Cardiac fibroblast (primary cell): ENCODE measurements at regions not wholly inside any gene's neighbourhood (a gene's known extent, or its start where the extent isn't known, plus 50 kb on each side); places are given as distances from the start of the nearest gene placed in this dataset.

Experiments
- DNase-seq, 2 donors: peaks; one replicate each; pipeline versions ENCODE4 v3.0.0 to v3.0.0-alpha.2; 2010; ENCODE audit warnings: low read depth in 2 of 2
- H3K4me3 ChIP-seq, 2 donors: replicated peaks in 1 of 2; 1 replicate in 1 of 2; 2 replicates in 1 of 2; pipeline ENCODE4 v1.5.1; 2011; ENCODE audit warnings: low read depth in 2 of 2, low read length in 2 of 2, mild to moderate bottlenecking in 2 of 2, moderate library complexity in 1 of 2
- CTCF ChIP-seq: IDR thresholded peaks from one replicate; pipeline ENCODE4 v1.5.1; 2011; ENCODE audit warnings: low read depth, mild to moderate bottlenecking, low read length, inconsistent platforms

DNA sequence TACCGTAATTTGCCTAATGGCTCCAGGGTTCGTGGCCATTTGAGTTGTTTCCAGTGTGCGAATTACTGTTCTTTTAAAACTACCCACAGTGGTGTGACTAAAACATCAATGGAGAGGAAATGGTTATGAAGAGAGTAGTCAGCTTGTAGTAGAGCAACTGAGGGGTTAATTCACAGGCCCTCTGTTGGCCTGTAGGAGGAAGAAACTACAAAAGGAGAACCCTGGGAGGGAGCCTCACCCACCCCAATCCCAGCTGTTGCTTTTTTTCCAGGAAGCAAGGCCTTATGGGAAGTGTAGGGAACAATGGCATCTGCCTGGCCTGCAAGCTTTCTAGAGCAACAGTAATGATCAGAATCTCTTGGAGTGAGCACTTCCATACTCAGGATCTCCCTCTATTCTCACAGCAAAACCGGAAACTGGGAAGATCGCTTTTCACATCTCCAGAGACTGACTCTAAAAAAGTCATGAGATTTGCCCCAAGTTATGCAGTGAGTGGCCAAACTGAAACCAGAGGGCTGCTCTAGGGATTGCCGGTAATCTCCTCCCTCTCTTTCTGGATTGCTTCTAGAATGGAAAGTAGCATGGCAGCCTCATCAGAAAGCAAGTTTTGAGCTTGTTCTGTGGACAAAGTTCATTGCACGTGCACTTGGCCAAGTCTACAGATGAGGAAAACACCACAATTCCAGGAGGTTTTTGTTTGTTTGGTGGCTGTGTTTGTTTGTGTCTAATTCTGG lies 125.3 kb upstream of the PWP1 start:
- TF ChIP-seq CTCF: no peak
- no peak for DNase-seq
- H3K4me3 ChIP-seq: no peak overlapping the region

DNA sequence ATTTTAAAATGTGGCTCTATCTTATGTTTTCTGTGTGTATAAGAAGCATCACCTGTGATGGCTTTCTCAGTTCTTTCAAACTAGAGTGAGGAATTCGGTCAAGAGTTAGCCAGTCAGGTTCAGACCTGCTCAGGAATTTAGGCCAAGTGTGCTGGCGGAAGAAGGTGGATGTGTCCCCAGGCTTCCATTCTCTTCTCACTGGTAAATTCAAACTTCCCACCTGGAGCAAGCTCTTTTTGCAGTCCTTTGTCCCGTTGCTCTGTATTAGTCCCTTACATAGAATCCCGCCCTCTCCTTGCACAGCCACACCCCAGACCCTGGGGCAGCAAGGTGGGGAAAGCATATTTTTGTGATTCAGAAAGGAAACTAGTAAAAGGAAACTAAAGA lies 124.7 kb upstream of the PWP1 start:
- DNase-seq: no peak
- H3K4me3 ChIP-seq: no peak overlapping the region
- no peak for TF ChIP-seq CTCF

DNA sequence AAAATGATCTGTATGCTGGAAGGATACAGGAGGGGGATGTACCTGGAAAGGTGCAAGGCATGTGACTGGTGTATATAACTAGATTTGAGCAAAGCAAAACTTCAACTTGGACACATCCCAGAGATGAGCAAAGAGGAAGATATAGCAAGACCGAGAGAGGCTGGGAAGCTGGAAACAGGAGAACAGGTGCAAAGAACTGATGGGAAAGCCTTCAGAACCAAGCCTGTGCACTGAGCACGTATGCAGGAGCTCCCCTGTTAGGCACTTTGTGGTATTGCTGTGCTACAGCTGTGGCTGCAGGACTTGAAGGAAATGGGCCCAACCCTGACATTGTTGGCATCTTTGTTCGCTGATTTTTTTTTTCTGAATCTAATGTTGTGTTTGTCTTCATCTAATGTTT lies 120.7 kb upstream of the PWP1 start:
- no peak overlapping the region for H3K4me3 ChIP-seq
- DNase-seq: peak in 1 of 2 donors; percentile 44
- peak; percentile 54 for TF ChIP-seq CTCF

DNA sequence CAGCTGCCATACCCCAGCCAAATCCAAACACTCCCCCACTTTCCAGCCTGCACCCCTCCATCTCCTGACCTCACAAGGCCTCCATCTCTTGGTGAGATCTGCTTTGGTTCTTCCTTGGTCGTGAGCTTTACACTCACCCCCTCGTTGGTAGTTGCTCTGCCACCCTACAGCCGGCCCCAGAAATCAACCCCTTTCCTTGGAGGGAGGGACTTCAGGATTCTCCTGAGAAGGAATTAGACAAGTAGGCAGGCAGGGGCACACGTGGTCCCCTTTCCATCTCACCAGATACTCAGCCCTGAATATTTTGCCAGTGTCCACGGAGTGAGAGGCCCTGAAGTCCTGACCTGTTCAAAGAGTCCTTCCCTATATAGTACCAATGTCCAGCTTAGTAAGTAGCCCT lies 120.0 kb upstream of the PWP1 start:
- TF ChIP-seq CTCF: no peak
- H3K4me3 ChIP-seq: no peak overlapping the region
- DNase-seq: no peak

DNA sequence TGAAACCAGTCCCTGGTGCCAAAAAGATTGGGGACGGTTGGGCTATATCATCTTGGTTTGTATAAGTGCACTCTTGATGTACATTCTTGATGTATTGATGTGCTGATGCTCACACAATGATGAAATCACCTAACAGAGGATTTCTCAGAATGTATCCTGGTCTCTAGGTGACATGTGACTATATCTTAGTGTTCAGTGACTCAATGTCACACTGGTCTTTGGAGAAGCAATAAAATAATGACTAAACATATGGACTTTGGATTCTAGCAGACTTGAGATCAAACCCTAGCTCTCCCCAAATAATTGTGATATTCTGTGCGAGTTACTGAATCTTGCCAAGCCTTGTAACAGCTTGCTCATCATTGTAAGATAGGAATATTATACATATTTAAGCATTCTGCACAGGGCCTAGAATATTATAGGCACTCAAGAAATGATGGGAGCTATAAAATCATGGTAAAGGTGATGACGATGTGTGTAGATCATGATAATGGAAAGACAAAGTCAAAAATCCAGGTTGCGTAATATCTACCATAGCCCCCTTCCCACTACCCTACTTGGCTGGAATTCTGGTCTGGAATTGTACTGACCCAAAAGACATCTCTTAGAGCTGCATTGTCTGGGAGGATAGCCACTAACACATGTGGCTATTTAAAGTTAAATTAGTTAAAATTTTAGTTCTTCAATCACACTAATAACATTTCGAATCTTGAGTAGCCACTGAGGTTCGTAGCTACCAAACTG lies 117.6 kb upstream of the PWP1 start:
- DNase-seq: no peak
- no peak overlapping the region for H3K4me3 ChIP-seq
- TF ChIP-seq CTCF: no peak

GRCh38 chr12:107568718-107569117 lies 116.9 kb upstream of the PWP1 start:
- H3K4me3 ChIP-seq: no peak overlapping the region
- DNase-seq: peak in 1 of 2 donors; percentile 70
- TF ChIP-seq CTCF: no peak

DNA sequence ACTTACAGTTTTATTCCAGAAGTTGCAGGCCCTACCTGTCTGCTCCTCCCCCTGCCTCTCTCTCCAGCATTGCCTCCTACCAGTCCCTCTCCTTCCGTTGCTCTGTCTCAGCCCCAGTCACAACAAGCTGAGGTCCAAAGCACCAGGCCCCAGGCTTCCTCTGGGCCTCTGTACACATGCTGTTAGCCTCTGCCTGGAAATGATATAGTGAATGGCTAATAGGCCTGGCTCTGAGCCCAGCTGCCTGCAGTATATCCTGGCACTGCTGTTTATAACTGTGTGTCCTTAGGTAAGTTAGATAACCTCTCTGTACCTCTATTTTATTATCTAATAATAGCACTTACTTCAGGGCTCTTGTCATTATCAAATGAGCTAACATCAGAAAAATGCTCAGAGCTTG lies 114.9 kb upstream of the PWP1 start:
- peak; percentile 49 to 64 for DNase-seq
- H3K4me3 ChIP-seq: no peak overlapping the region
- no peak for TF ChIP-seq CTCF
